ENCODE measurements at regions not wholly inside any gene's neighbourhood (a gene's known extent, or its start where the extent isn't known, plus 50 kb on each side); places are given as distances from the start of the nearest gene placed in this dataset.

GRCh38 chr2:191557841-191558240 lies 120.1 kb upstream of the NABP1 start:
- no peak for TF ChIP-seq CTCF (conservative IDR thresholded peaks at IDR 0.05; ENCODE audit: low read depth)
- no peak for DNase-seq (ENCODE audit: low spot score)
- ChIA-PET CTCF (interaction anchor here (0.6 to 0.9 kb wide), 2 partner anchors 60 to 134 kb away, joined by 3 to 4 read pairs; no protein-coding TSS in a partner anchor), POLR2A (ENCODE audit: low non-redundant PET) (no interaction called here)
- no peak overlapping the region for H3K27ac ChIP-seq

- ChIA-PET POLR2A (ENCODE audit: low non-redundant PET) (no interaction called here), CTCF (interaction anchor here (0.6 to 0.9 kb wide), 2 partner anchors 21 to 394 kb away, joined by 3 to 6 read pairs; no protein-coding TSS in a partner anchor)
- DNase-seq (ENCODE audit: low spot score) = no peak
- no peak for TF ChIP-seq CTCF (conservative IDR thresholded peaks at IDR 0.05; ENCODE audit: low read depth)
- H3K27ac ChIP-seq = no peak overlapping the region
Observed at GRCh38 chr2:191559569-191559968, 118.4 kb upstream of the NABP1 start.

GRCh38 chr2:191560411-191560980 lies 117.4 kb upstream of the NABP1 start:
- no peak for TF ChIP-seq CTCF (conservative IDR thresholded peaks at IDR 0.05; ENCODE audit: low read depth)
- ChIA-PET POLR2A (ENCODE audit: low non-redundant PET) (no interaction called here), CTCF (interaction anchor here (0.9 to 1.0 kb wide), 2 partner anchors 22 to 131 kb away, joined by 6 read pairs; no protein-coding TSS in a partner anchor)
- no peak for DNase-seq (ENCODE audit: low spot score)
- no peak overlapping the region for H3K27ac ChIP-seq

- POLR2A ChIA-PET (ENCODE audit: low non-redundant PET) = no interaction called here
- H3K27ac ChIP-seq = no peak overlapping the region
- CTCF ChIA-PET = interaction anchor here (0.5 kb wide), 1 partner anchor 548 kb away, joined by 4 read pairs; no protein-coding TSS in a partner anchor
- no peak for DNase-seq (ENCODE audit: low spot score)
- TF ChIP-seq CTCF (conservative IDR thresholded peaks at IDR 0.05; ENCODE audit: low read depth) = no peak
Observed at GRCh38 chr2:191565120-191565519, 112.8 kb upstream of the NABP1 start.

- ChIA-PET CTCF (interaction anchor here (0.5 to 1.5 kb wide), 5 partner anchors 14 to 1621 kb away, joined by 4 to 7 read pairs (median 5); no protein-coding TSS in a partner anchor), POLR2A (ENCODE audit: low non-redundant PET) (no interaction called here)
- no peak for DNase-seq (ENCODE audit: low spot score)
- no peak for TF ChIP-seq CTCF (conservative IDR thresholded peaks at IDR 0.05; ENCODE audit: low read depth)
- H3K27ac ChIP-seq = no peak overlapping the region
Observed at GRCh38 chr2:191565647-191566198, 112.2 kb upstream of the NABP1 start.

- CTCF ChIA-PET = interaction anchor here (0.7 to 1.5 kb wide), 7 partner anchors 11 to 188 kb away, joined by 3 to 7 read pairs (median 4); no protein-coding TSS in a partner anchor
- peak; percentile 67 for DNase-seq (ENCODE audit: low spot score)
- no peak overlapping the region for H3K27ac ChIP-seq
- POLR2A ChIA-PET (ENCODE audit: low non-redundant PET) = no interaction called here
- peak; percentile 83 for TF ChIP-seq CTCF (conservative IDR thresholded peaks at IDR 0.05; ENCODE audit: low read depth)
Observed at GRCh38 chr2:191566344-191566743, 111.6 kb upstream of the NABP1 start.

Measured in RWPE1 (cell line).